ENCODE measurements at regions not wholly inside any gene's neighbourhood (a gene's known extent, or its start where the extent isn't known, plus 50 kb on each side); places are given as distances from the start of the nearest gene placed in this dataset.
"Not testable (repeated sequence)": the region's sequence is repeated elsewhere in the genome, so short reads cannot be mapped to it uniquely, and the experiment has no call there.

GRCh38 chr4:10784621-10785020, 100.1 kb upstream of the CLNK start:
- no peak for FAIRE-seq

GRCh38 chr4:10783351-10783750, 98.8 kb upstream of the CLNK start:
- no peak for FAIRE-seq

GRCh38 chr4:10781805-10782204, 97.2 kb upstream of the CLNK start:
- FAIRE-seq, result no peak

- not testable (repeated sequence) for FAIRE-seq
Observed at GRCh38 chr4:10780803-10781202, 96.2 kb upstream of the CLNK start.

- FAIRE-seq, result peak; percentile 37
Observed at GRCh38 chr4:10775132-10775531, 90.6 kb upstream of the CLNK start.

GRCh38 chr4:10773656-10774055, 89.1 kb upstream of the CLNK start:
- FAIRE-seq, result no peak

- no peak for FAIRE-seq
Observed at GRCh38 chr4:10773010-10773409, 88.4 kb upstream of the CLNK start.

GRCh38 chr4:10765386-10765785, 80.8 kb upstream of the CLNK start:
- no peak for FAIRE-seq

GRCh38 chr4:10762561-10762960, 78.0 kb upstream of the CLNK start:
- no peak for FAIRE-seq

GRCh38 chr4:10761903-10762302, 77.3 kb upstream of the CLNK start:
- FAIRE-seq, result no peak

GRCh38 chr4:10760086-10760485, 75.5 kb upstream of the CLNK start:
- no peak for FAIRE-seq

- FAIRE-seq, result no peak
Observed at GRCh38 chr4:10758906-10759305, 74.3 kb upstream of the CLNK start.

- FAIRE-seq, result no peak
Observed at GRCh38 chr4:10753856-10754402, 69.4 kb upstream of the CLNK start.

GRCh38 chr4:10753336-10753735, 68.8 kb upstream of the CLNK start:
- no peak for FAIRE-seq

GRCh38 chr4:10750714-10751113, 66.1 kb upstream of the CLNK start:
- FAIRE-seq, result no peak

- no peak for FAIRE-seq
Observed at GRCh38 chr4:10747186-10747585, 62.6 kb upstream of the CLNK start.

GRCh38 chr4:10746371-10747171, 62.0 kb upstream of the CLNK start:
- no peak for FAIRE-seq

- FAIRE-seq, result no peak
Observed at GRCh38 chr4:10743357-10743756, 58.8 kb upstream of the CLNK start.

- FAIRE-seq, result no peak
Observed at GRCh38 chr4:10741961-10742699, 57.6 kb upstream of the CLNK start.

- no peak for FAIRE-seq
Observed at GRCh38 chr4:10740891-10741620, 56.5 kb upstream of the CLNK start.

GRCh38 chr4:10740251-10740650, 55.7 kb upstream of the CLNK start:
- FAIRE-seq, result no peak

- no peak for FAIRE-seq
Observed at GRCh38 chr4:10738826-10739489, 54.4 kb upstream of the CLNK start.

GRCh38 chr4:10737337-10737736, 52.8 kb upstream of the CLNK start:
- no peak for FAIRE-seq

All from TTC549 (cell line).